Gastrocnemius medialis (tissue), 4 donors: ENCODE measurements at regions not wholly inside any gene's neighbourhood (a gene's known extent, or its start where the extent isn't known, plus 50 kb on each side); places are given as distances from the start of the nearest gene placed in this dataset.

Experiments used
- POLR2A ChIP-seq, 2 donors: fragments of 450-650 bp; IDR thresholded peaks; one replicate each; pipeline ENCODE4 v1.6.1; 2017; ENCODE audit warnings: antibody characterized with exemption in 2 of 2, mild to moderate bottlenecking in 2 of 2, moderate library complexity in 2 of 2
- TF ChIP-seq, protein P1 (sequence below), 5 experiments: fragments of 450-650 bp in 3 of 5; fragments of 200-600 bp in 2 of 5; sonication (generic) in 2 of 5; IDR thresholded peaks in 4 of 5; conservative IDR thresholded peaks in 1 of 5; 1 replicate in 4 of 5; 2 replicates in 1 of 5; pipeline ENCODE4 v1.5.1; 2016 to 2019; ENCODE audit warnings: antibody characterized with exemption in 5 of 5, mild to moderate bottlenecking in 3 of 5, moderate library complexity in 3 of 5

GRCh38 chr6:132153221-132153898, 202.2 kb upstream of the CCN2 start:
- TF ChIP-seq POLR2A (IDR thresholded peaks at IDR 0.05) = no peak
- TF ChIP-seq, protein P1, sequence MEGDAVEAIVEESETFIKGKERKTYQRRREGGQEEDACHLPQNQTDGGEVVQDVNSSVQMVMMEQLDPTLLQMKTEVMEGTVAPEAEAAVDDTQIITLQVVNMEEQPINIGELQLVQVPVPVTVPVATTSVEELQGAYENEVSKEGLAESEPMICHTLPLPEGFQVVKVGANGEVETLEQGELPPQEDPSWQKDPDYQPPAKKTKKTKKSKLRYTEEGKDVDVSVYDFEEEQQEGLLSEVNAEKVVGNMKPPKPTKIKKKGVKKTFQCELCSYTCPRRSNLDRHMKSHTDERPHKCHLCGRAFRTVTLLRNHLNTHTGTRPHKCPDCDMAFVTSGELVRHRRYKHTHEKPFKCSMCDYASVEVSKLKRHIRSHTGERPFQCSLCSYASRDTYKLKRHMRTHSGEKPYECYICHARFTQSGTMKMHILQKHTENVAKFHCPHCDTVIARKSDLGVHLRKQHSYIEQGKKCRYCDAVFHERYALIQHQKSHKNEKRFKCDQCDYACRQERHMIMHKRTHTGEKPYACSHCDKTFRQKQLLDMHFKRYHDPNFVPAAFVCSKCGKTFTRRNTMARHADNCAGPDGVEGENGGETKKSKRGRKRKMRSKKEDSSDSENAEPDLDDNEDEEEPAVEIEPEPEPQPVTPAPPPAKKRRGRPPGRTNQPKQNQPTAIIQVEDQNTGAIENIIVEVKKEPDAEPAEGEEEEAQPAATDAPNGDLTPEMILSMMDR (IDR thresholded peaks at IDR 0.05 in 4 of 5, conservative IDR thresholded peaks at IDR 0.05 in 1 of 5) = no peak
